H1 (cell line): ENCODE measurements at regions not wholly inside any gene's neighbourhood (a gene's known extent, or its start where the extent isn't known, plus 50 kb on each side); places are given as distances from the start of the nearest gene placed in this dataset.

Experiments
- ASH2L ChIP-seq: fragments of 200-600, 300-600 bp; sonication (generic); IDR thresholded peaks from one replicate; pipeline ENCODE4 v1.7.1; 2017; ENCODE audit warnings: low read length
- ATF2 ChIP-seq: IDR thresholded peaks from 2 replicates; pipeline ENCODE4 v1.6.1; 2012; ENCODE audit warnings: low read length, inconsistent platforms
- CBX5 ChIP-seq: fragments of 300-800, 300-1000 bp; sonication (generic); IDR thresholded peaks from 2 replicates; pipeline ENCODE4 v1.7.1; 2016; ENCODE audit warnings: antibody characterized with exemption, low read length, low read depth
- EP300 ChIP-seq, 2 experiments: IDR thresholded peaks; 1 replicate in 1 of 2; 2 replicates in 1 of 2; pipeline ENCODE4 v1.6.1; 2011 to 2012; ENCODE audit warnings: low read depth in 2 of 2, low read length in 2 of 2, mild to moderate bottlenecking in 2 of 2, borderline replicate concordance in 1 of 2, inconsistent platforms in 1 of 2, moderate library complexity in 1 of 2
- FOSL1 ChIP-seq: IDR thresholded peaks from 2 replicates; pipeline ENCODE4 v1.6.1; 2011; ENCODE audit warnings: mild to moderate bottlenecking, low read depth, low read length, moderate library complexity; ENCODE audit not compliant: insufficient read depth
- HDAC2 ChIP-seq, 2 experiments: fragments of 300-600 bp in 1 of 2; sonication (generic) in 1 of 2; IDR thresholded peaks; 2 replicates each; pipeline ENCODE4 v1.6.1; 2011 to 2012; ENCODE audit warnings: low read depth in 2 of 2, low read length in 2 of 2, mild to moderate bottlenecking in 2 of 2, moderate library complexity in 2 of 2, borderline replicate concordance in 1 of 2, inconsistent platforms in 1 of 2
- HDAC6 ChIP-seq: IDR thresholded peaks from one replicate; pipeline ENCODE4 v1.7.1; 2012; ENCODE audit warnings: low read depth, mild to moderate bottlenecking, inconsistent platforms, low read length, moderate library complexity
- JUN ChIP-seq: IDR thresholded peaks from 2 replicates; pipeline ENCODE4 v1.6.1; 2011; ENCODE audit warnings: low read depth, mild to moderate bottlenecking, improper control_type of control experiment, low read length
- NANOG ChIP-seq: IDR thresholded peaks from 2 replicates; pipeline ENCODE4 v1.6.1; 2011; ENCODE audit warnings: low read length, low read depth, mild to moderate bottlenecking, inconsistent platforms; ENCODE audit not compliant: insufficient read depth, poor library complexity, severe bottlenecking
- POU5F1 ChIP-seq: IDR thresholded peaks from 2 replicates; pipeline ENCODE4 v1.6.1; 2011; ENCODE audit warnings: low read depth, mild to moderate bottlenecking, low read length, moderate library complexity
- RAD21 ChIP-seq, 2 experiments: IDR thresholded peaks in 1 of 2; conservative IDR thresholded peaks in 1 of 2; 2 replicates each; pipeline ENCODE4 v1.6.1; 2011; ENCODE audit warnings: low read depth in 2 of 2, low read length in 2 of 2, improper control_type of control experiment in 1 of 2, inconsistent platforms in 1 of 2, mild to moderate bottlenecking in 1 of 2, moderate library complexity in 1 of 2
- RFX5 ChIP-seq: IDR thresholded peaks from 2 replicates; pipeline ENCODE4 v1.6.1; 2011; ENCODE audit warnings: low read depth, low read length, improper control_type of control experiment, borderline replicate concordance
- SAP30 ChIP-seq: fragments of 300-600 bp; sonication (generic); IDR thresholded peaks from 2 replicates; pipeline ENCODE4 v1.7.1; 2012; ENCODE audit warnings: low read length, moderate library complexity, mild to moderate bottlenecking, inconsistent platforms; ENCODE audit not compliant: insufficient read depth, insufficient replicate concordance
- SIX5 ChIP-seq: IDR thresholded peaks from 2 replicates; pipeline ENCODE4 v1.6.1; 2011; ENCODE audit warnings: mild to moderate bottlenecking, low read depth, low read length
- SP2 ChIP-seq: IDR thresholded peaks from 2 replicates; pipeline ENCODE4 v1.6.1; 2012; ENCODE audit warnings: mild to moderate bottlenecking, low read length, inconsistent platforms
- SRF ChIP-seq: IDR thresholded peaks from 2 replicates; pipeline ENCODE4 v1.6.1; 2011; ENCODE audit warnings: mild to moderate bottlenecking, low read depth, low read length, moderate library complexity
- TAF7 ChIP-seq: optimal IDR thresholded peaks from 2 replicates; pipeline ENCODE3; 2011; ENCODE audit warnings: low read depth, mild to moderate bottlenecking, inconsistent platforms, low read length, moderate library complexity, borderline replicate concordance
- TBP ChIP-seq: IDR thresholded peaks from 2 replicates; pipeline ENCODE4 v1.6.1; 2011; ENCODE audit warnings: low read depth, low read length, improper control_type of control experiment
- TF ChIP-seq, protein P1 (sequence below): IDR thresholded peaks from 2 replicates; pipeline ENCODE4 v1.6.1; 2011; ENCODE audit warnings: low read depth, mild to moderate bottlenecking, low read length; ENCODE audit not compliant: insufficient read depth

DNA sequence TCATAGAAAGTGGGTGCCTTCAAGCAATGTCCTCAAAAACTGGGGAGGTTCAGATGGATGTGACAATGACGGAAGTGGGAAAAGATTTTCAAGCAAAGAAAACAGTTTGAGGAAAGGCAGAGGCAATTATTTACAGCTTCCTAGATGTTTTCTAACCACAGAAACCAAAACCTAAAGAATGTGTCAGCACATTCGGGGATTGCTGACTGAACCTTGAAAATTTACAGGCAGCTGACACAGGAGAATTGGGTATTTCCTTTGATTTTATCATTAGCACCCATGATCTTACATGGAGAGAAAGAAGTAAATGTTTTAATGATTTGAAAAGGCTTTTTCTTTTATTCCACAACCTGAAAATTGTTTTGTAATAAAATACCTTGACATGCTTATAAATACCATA lies 369.0 kb downstream of the ACTL7B start (continued):
- TF ChIP-seq TAF7 = no peak
- no peak for TF ChIP-seq ASH2L
- TF ChIP-seq RFX5 = no peak
- no peak for TF ChIP-seq HDAC6
- TF ChIP-seq POU5F1 = no peak
- TF ChIP-seq RAD21 (IDR thresholded peaks at IDR 0.05 in 1 of 2, conservative IDR thresholded peaks at IDR 0.05 in 1 of 2; ENCODE audit: low read depth in 2 of 2, low read length in 2 of 2) = no peak
- no peak for TF ChIP-seq SIX5
- no peak for TF ChIP-seq EP300 (IDR thresholded peaks at IDR 0.05; ENCODE audit: borderline replicate concordance in 1 of 2, low read depth in 2 of 2, low read length in 2 of 2)
- TF ChIP-seq SP2 = no peak
- TF ChIP-seq JUN = no peak
- TF ChIP-seq CBX5 = no peak
- no peak for TF ChIP-seq HDAC2 (IDR thresholded peaks at IDR 0.05; ENCODE audit: borderline replicate concordance in 1 of 2, low read depth in 2 of 2, low read length in 2 of 2)
- no peak for TF ChIP-seq ATF2
- TF ChIP-seq SRF = no peak
- TF ChIP-seq, protein P1, sequence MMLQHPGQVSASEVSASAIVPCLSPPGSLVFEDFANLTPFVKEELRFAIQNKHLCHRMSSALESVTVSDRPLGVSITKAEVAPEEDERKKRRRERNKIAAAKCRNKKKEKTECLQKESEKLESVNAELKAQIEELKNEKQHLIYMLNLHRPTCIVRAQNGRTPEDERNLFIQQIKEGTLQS = no peak
- no peak for TF ChIP-seq TBP
- no peak for TF ChIP-seq SAP30
- TF ChIP-seq NANOG = no peak
- no peak for TF ChIP-seq FOSL1
